Heart left ventricle (tissue), 13 donors: ENCODE measurements at regions not wholly inside any gene's neighbourhood (a gene's known extent, or its start where the extent isn't known, plus 50 kb on each side); places are given as distances from the start of the nearest gene placed in this dataset.

ENCODE experiments used
- POLR2A ChIP-seq, 2 donors: fragments of 450-650 bp; IDR thresholded peaks; one replicate each; pipeline ENCODE4 v1.6.1; 2017; ENCODE audit warnings: antibody characterized with exemption in 2 of 2, mild to moderate bottlenecking in 2 of 2, moderate library complexity in 2 of 2
- TF ChIP-seq, protein P1 (sequence below), 12 donors: fragments of 200-600 bp; sonication (generic) in 4 of 12; IDR thresholded peaks; one replicate each; pipeline versions ENCODE4 v1.5.0 to v1.8.0; 2018 to 2022; ENCODE audit warnings: antibody characterized with exemption in 12 of 12, mild to moderate bottlenecking in 5 of 12
- donor health status: ischemic (EF 13 %, LVEDD 7.1; RV severe dilation, severe dysfunction).
- donor health status: DM: no; HTN: yes; CAD: no.
- donor health status: DM: no; HTN: no; CAD: no.
- donor health status: ischemic (EF 25% LVEDD 6.9; RV normal size, moderate dysfunction).
- donor health status: ischemic (EF 25% LVEDD 5.7; RV mildly dilated, moderate dysfunction).
- donor health status: ischemic (EF 35%, LVEDD 5.7; RV mildly dilated, moderate dysfunction).
- donor health status: nonischemic (EF 11% LVEDD 7.7; RV severe dilation, severe dysfunction).
- donor health status: DM: yes; HTN: yes; CAD: no.
- donor health status: PGD.
- donor health status: ischemic (EF 29% LVEDD 5.4; RV normal size, mild dysfunction).
- donor health status: nonischemic (EF 23%, LVEDD 6.1; RV moderate dilation, normal function).

DNA sequence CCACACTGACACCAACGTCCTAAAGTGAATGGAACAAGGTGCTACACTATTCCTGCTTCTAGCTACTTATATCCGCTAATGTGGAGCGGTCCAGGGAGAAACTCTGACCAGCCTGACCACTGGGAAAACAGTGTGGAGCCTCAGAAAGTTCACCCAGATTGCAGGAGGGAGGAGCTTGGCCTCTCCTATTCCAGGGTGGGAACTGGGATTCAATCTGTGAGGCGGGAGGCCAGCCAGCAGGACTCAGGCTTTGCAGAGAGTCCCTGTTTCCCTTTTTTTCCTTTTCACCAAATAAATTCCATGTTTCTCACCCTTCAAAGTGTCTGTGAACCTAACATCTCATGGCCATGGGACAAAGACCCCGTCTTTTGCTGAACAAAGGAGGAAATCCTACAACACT is 86.4 kb upstream of the SEMA3C start:
- TF ChIP-seq, protein P1, sequence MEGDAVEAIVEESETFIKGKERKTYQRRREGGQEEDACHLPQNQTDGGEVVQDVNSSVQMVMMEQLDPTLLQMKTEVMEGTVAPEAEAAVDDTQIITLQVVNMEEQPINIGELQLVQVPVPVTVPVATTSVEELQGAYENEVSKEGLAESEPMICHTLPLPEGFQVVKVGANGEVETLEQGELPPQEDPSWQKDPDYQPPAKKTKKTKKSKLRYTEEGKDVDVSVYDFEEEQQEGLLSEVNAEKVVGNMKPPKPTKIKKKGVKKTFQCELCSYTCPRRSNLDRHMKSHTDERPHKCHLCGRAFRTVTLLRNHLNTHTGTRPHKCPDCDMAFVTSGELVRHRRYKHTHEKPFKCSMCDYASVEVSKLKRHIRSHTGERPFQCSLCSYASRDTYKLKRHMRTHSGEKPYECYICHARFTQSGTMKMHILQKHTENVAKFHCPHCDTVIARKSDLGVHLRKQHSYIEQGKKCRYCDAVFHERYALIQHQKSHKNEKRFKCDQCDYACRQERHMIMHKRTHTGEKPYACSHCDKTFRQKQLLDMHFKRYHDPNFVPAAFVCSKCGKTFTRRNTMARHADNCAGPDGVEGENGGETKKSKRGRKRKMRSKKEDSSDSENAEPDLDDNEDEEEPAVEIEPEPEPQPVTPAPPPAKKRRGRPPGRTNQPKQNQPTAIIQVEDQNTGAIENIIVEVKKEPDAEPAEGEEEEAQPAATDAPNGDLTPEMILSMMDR (IDR thresholded peaks at IDR 0.05) = no peak
- TF ChIP-seq POLR2A (IDR thresholded peaks at IDR 0.05) = no peak
